DOHH2 (cell line): ENCODE measurements at regions not wholly inside any gene's neighbourhood (a gene's known extent, or its start where the extent isn't known, plus 50 kb on each side); places are given as distances from the start of the nearest gene placed in this dataset.

Source experiments
- H3F3A ChIP-seq: fragments of 200-600 bp; sonication (generic), shearing (Covaris generic); 2 replicates; pipeline ENCODE4 v1.6.0; 2016; ENCODE audit warnings: antibody characterized with exemption, mild to moderate bottlenecking; ENCODE audit not compliant: control insufficient read depth, insufficient read depth
- H3K27ac ChIP-seq: fragments of 200-600 bp; sonication (generic); 2 replicates; pipeline ENCODE4 v1.5.1; 2014; ENCODE audit warnings: low read depth, mild to moderate bottlenecking, low read length, moderate library complexity
- H3K27me3 ChIP-seq: fragments of 200-600 bp; sonication (generic); 2 replicates; pipeline ENCODE4 v1.6.1; 2014; ENCODE audit warnings: mild to moderate bottlenecking, low read length, mixed read lengths; ENCODE audit not compliant: control insufficient read depth
- H3K36me3 ChIP-seq: fragments of 200-600 bp; sonication (generic); 2 replicates; pipeline ENCODE4 v1.6.1; 2014; ENCODE audit warnings: mild to moderate bottlenecking, low read length, moderate library complexity, mixed read lengths; ENCODE audit not compliant: control insufficient read depth
- H3K4me1 ChIP-seq: fragments of 200-600 bp; sonication (generic); 2 replicates; pipeline ENCODE4 v1.6.1; 2014; ENCODE audit warnings: mild to moderate bottlenecking, low read length, mixed read lengths; ENCODE audit not compliant: control insufficient read depth
- H3K4me2 ChIP-seq: fragments of 200-600 bp; sonication (generic); 2 replicates; pipeline ENCODE4 v1.6.0; 2014; ENCODE audit warnings: mild to moderate bottlenecking, low read length, moderate library complexity
- H3K4me3 ChIP-seq: fragments of 200-600 bp; sonication (generic); 2 replicates; pipeline ENCODE4 v1.5.1; 2014; ENCODE audit warnings: mild to moderate bottlenecking, low read length, mixed read lengths
- H3K79me2 ChIP-seq: fragments of 200-600 bp; sonication (generic); 2 replicates; pipeline ENCODE4 v1.6.1; 2014; ENCODE audit warnings: mild to moderate bottlenecking, low read length, mixed read lengths; ENCODE audit not compliant: control insufficient read depth
- H3K9me2 ChIP-seq: fragments of 200-600 bp; sonication (generic); replicated peaks from 2 replicates; pipeline ENCODE4 v1.6.1; 2014; ENCODE audit warnings: mild to moderate bottlenecking, low read length, mixed read lengths; ENCODE audit not compliant: control insufficient read depth
- H3K9me3 ChIP-seq: fragments of 200-600 bp; sonication (generic); 2 replicates; pipeline ENCODE4 v1.6.1; 2014; ENCODE audit warnings: antibody characterized with exemption, low read length, mixed read lengths; ENCODE audit not compliant: control insufficient read depth, insufficient read depth
- H4K20me1 ChIP-seq: fragments of 200-600 bp; sonication (generic); 2 replicates; pipeline ENCODE4 v1.6.0; 2014; ENCODE audit warnings: low read depth, mild to moderate bottlenecking, antibody characterized with exemption, low read length, moderate library complexity; ENCODE audit not compliant: control insufficient read depth, insufficient read depth
- EZH2phosphoT487 ChIP-seq: fragments of 200-600 bp; sonication (generic); IDR thresholded peaks from 2 replicates; pipeline ENCODE4 v1.6.1; 2017; ENCODE audit warnings: borderline replicate concordance, mild to moderate bottlenecking, antibody characterized with exemption, low read length, moderate library complexity, mixed read lengths
- TF ChIP-seq, protein P1 (sequence below): fragments of 200-600 bp; sonication (generic); IDR thresholded peaks from one replicate; pipeline ENCODE4 v1.5.1; 2014; ENCODE audit warnings: antibody characterized with exemption, mild to moderate bottlenecking, low read depth, low read length; ENCODE audit not compliant: poor library complexity, severe bottlenecking

- Histone ChIP-seq H3K9me2 (no peaks in the 10 kb centered on the region), H3F3A (no peaks in the 10 kb centered on the region), H3K27ac (no peak overlapping the region), H3K27me3 (no peaks in the 10 kb centered on the region), H3K4me1 (no peaks in the 10 kb centered on the region), H3K36me3 (no peaks in the 10 kb centered on the region), H3K4me2 (no peak overlapping the region), H3K4me3 (no peak overlapping the region), H3K9me3 (no peaks in the 10 kb centered on the region), H4K20me1 (no peaks in the 10 kb centered on the region), H3K79me2 (no peaks in the 10 kb centered on the region)
- TF ChIP-seq EZH2phosphoT487 = no peak
- TF ChIP-seq, protein P1, sequence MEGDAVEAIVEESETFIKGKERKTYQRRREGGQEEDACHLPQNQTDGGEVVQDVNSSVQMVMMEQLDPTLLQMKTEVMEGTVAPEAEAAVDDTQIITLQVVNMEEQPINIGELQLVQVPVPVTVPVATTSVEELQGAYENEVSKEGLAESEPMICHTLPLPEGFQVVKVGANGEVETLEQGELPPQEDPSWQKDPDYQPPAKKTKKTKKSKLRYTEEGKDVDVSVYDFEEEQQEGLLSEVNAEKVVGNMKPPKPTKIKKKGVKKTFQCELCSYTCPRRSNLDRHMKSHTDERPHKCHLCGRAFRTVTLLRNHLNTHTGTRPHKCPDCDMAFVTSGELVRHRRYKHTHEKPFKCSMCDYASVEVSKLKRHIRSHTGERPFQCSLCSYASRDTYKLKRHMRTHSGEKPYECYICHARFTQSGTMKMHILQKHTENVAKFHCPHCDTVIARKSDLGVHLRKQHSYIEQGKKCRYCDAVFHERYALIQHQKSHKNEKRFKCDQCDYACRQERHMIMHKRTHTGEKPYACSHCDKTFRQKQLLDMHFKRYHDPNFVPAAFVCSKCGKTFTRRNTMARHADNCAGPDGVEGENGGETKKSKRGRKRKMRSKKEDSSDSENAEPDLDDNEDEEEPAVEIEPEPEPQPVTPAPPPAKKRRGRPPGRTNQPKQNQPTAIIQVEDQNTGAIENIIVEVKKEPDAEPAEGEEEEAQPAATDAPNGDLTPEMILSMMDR = peak; percentile 41
Observed at GRCh38 chr15:31605467-31605931, 278.9 kb downstream of the KLF13 start.

- H4K20me1 ChIP-seq = no peaks in the 10 kb centered on the region
- no peaks in the 10 kb centered on the region for H3K36me3 ChIP-seq
- no peak overlapping the region for H3K4me3 ChIP-seq
- H3K79me2 ChIP-seq = no peaks in the 10 kb centered on the region
- no peaks in the 10 kb centered on the region for H3K27me3 ChIP-seq
- H3K27ac ChIP-seq = no peak overlapping the region
- no peaks in the 10 kb centered on the region for H3K9me2 ChIP-seq
- TF ChIP-seq, protein P1 = no peak
- no peaks in the 10 kb centered on the region for H3K4me1 ChIP-seq
- H3K9me3 ChIP-seq = no peaks in the 10 kb centered on the region
- no peaks in the 10 kb centered on the region for H3F3A ChIP-seq
- H3K4me2 ChIP-seq = no peak overlapping the region
Observed at GRCh38 chr15:31606194-31606669, 279.6 kb downstream of the KLF13 start.

- Histone ChIP-seq H3K4me3 (no peak overlapping the region), H3K79me2 (no peaks in the 10 kb centered on the region)
Observed at GRCh38 chr15:31606931-31607497, 280.4 kb downstream of the KLF13 start.

More at GRCh38 chr15:31606931-31607497, 280.4 kb downstream of the KLF13 start:
- Histone ChIP-seq H4K20me1 (no peaks in the 10 kb centered on the region), H3K4me1 (no peaks in the 10 kb centered on the region), H3F3A (no peaks in the 10 kb centered on the region), H3K9me3 (no peaks in the 10 kb centered on the region), H3K4me2 (no peak overlapping the region), H3K27ac (no peak overlapping the region), H3K27me3 (no peaks in the 10 kb centered on the region), H3K9me2 (no peaks in the 10 kb centered on the region), H3K36me3 (no peaks in the 10 kb centered on the region)
- TF ChIP-seq, protein P1 = no peak
- no peak for TF ChIP-seq EZH2phosphoT487
